Activated CD8-positive, alpha-beta memory T cell treated with anti-CD3 and anti-CD28 coated beads, Interleukin-2, amount 50 U/mL, for 4 hours (primary cell): ENCODE measurements at regions not wholly inside any gene's neighbourhood (a gene's known extent, or its start where the extent isn't known, plus 50 kb on each side); places are given as distances from the start of the nearest gene placed in this dataset.

Source experiments
- DNase-seq: peaks from one replicate; pipeline ENCODE4 v3.0.0-alpha.2; 2020

- DNase-seq = no peak
Observed at GRCh38 chr5:155872629-155873220, 454.2 kb upstream of the SGCD start.

GRCh38 chr5:155878991-155879575 is 447.9 kb upstream of the SGCD start:
- no peak for DNase-seq

- no peak for DNase-seq
Observed at GRCh38 chr5:155884041-155884440, 442.9 kb upstream of the SGCD start.

GRCh38 chr5:155885199-155885598 is 441.8 kb upstream of the SGCD start:
- DNase-seq = no peak

GRCh38 chr5:155886311-155887031 is 440.5 kb upstream of the SGCD start:
- no peak for DNase-seq

- DNase-seq = no peak
Observed at GRCh38 chr5:155895484-155895883, 431.5 kb upstream of the SGCD start.

- no peak for DNase-seq
Observed at GRCh38 chr5:155897761-155898160, 429.2 kb upstream of the SGCD start.

GRCh38 chr5:155898284-155898683 is 428.7 kb upstream of the SGCD start:
- DNase-seq = no peak

GRCh38 chr5:155903791-155904190 is 423.2 kb upstream of the SGCD start:
- DNase-seq = no peak

GRCh38 chr5:155905364-155905763 is 421.6 kb upstream of the SGCD start:
- no peak for DNase-seq

- DNase-seq = no peak
Observed at GRCh38 chr5:155906046-155906445, 420.9 kb upstream of the SGCD start.

- no peak for DNase-seq
Observed at GRCh38 chr5:155908543-155908942, 418.4 kb upstream of the SGCD start.

- DNase-seq = no peak
Observed at GRCh38 chr5:155912291-155912690, 414.7 kb upstream of the SGCD start.

- no peak for DNase-seq
Observed at GRCh38 chr5:155914766-155915165, 412.2 kb upstream of the SGCD start.

GRCh38 chr5:155915601-155916000 is 411.4 kb upstream of the SGCD start:
- no peak for DNase-seq

GRCh38 chr5:155919126-155919525 is 407.8 kb upstream of the SGCD start:
- no peak for DNase-seq

GRCh38 chr5:155919725-155920124 is 407.2 kb upstream of the SGCD start:
- DNase-seq = no peak

GRCh38 chr5:155921621-155922020 is 405.3 kb upstream of the SGCD start:
- no peak for DNase-seq

GRCh38 chr5:155923784-155924183 is 403.2 kb upstream of the SGCD start:
- no peak for DNase-seq

GRCh38 chr5:155926031-155926430 is 400.9 kb upstream of the SGCD start:
- no peak for DNase-seq

- DNase-seq = no peak
Observed at GRCh38 chr5:155926766-155927165, 400.2 kb upstream of the SGCD start.

- DNase-seq = no peak
Observed at GRCh38 chr5:155929112-155929511, 397.9 kb upstream of the SGCD start.

- no peak for DNase-seq
Observed at GRCh38 chr5:155934964-155935363, 392.0 kb upstream of the SGCD start.

GRCh38 chr5:155935723-155936122 is 391.2 kb upstream of the SGCD start:
- DNase-seq = no peak
